ENCODE measurements at regions not wholly inside any gene's neighbourhood (a gene's known extent, or its start where the extent isn't known, plus 50 kb on each side); places are given as distances from the start of the nearest gene placed in this dataset.

GRCh38 chr2:238576674-238577073, 149.9 kb downstream of the ASB1 start:
- no peak for ATAC-seq
- no peak for TF ChIP-seq PPARA (CRISPR knock-in tag; IDR thresholded peaks at IDR 0.05; ENCODE audit: borderline replicate concordance)
- no peak for TF ChIP-seq CSRNP3 (CRISPR knock-in tag; IDR thresholded peaks at IDR 0.05)
- no peak for TF ChIP-seq RARB (CRISPR knock-in tag; IDR thresholded peaks at IDR 0.05)
- no peak for TF ChIP-seq GLIS3 (CRISPR knock-in tag; IDR thresholded peaks at IDR 0.05)
- TF ChIP-seq ZNF8 (CRISPR knock-in tag; IDR thresholded peaks at IDR 0.05), result no peak
- TF ChIP-seq ZNF70 (CRISPR knock-in tag; IDR thresholded peaks at IDR 0.05), result no peak
- no peak for TF ChIP-seq ZNF565 (CRISPR knock-in tag; conservative IDR thresholded peaks at IDR 0.05; ENCODE audit: low read depth)
- TF ChIP-seq ZFP3 (CRISPR knock-in tag; IDR thresholded peaks at IDR 0.05), result no peak
- no peak for TF ChIP-seq ZFP30 (CRISPR knock-in tag; IDR thresholded peaks at IDR 0.05)
- no peak for TF ChIP-seq ARNTL (CRISPR knock-in tag; IDR thresholded peaks at IDR 0.05; ENCODE audit: borderline replicate concordance, low read depth)
- TF ChIP-seq ZC3H10 (CRISPR knock-in tag; IDR thresholded peaks at IDR 0.05), result no peak
- no peak for TF ChIP-seq PATZ1 (CRISPR knock-in tag; IDR thresholded peaks at IDR 0.05; ENCODE audit: borderline replicate concordance)
- no peak for TF ChIP-seq OSR1 (CRISPR knock-in tag; IDR thresholded peaks at IDR 0.05)
- no peak for TF ChIP-seq TSHZ2 (CRISPR knock-in tag; IDR thresholded peaks at IDR 0.05)
- TF ChIP-seq BACH2 (CRISPR knock-in tag; IDR thresholded peaks at IDR 0.05; ENCODE audit: borderline replicate concordance), result no peak
- TF ChIP-seq TOX (CRISPR knock-in tag; IDR thresholded peaks at IDR 0.05; ENCODE audit: borderline replicate concordance), result no peak
- TF ChIP-seq ESRRG (CRISPR knock-in tag; IDR thresholded peaks at IDR 0.05), result no peak

- TF ChIP-seq ZFP30 (CRISPR knock-in tag; IDR thresholded peaks at IDR 0.05) (no peak), ZNF565 (CRISPR knock-in tag; conservative IDR thresholded peaks at IDR 0.05; ENCODE audit: low read depth) (no peak), ZFP3 (CRISPR knock-in tag; IDR thresholded peaks at IDR 0.05) (no peak), OSR1 (CRISPR knock-in tag; IDR thresholded peaks at IDR 0.05) (no peak), TSHZ2 (CRISPR knock-in tag; IDR thresholded peaks at IDR 0.05) (no peak), PPARA (CRISPR knock-in tag; IDR thresholded peaks at IDR 0.05; ENCODE audit: borderline replicate concordance) (no peak), BACH2 (CRISPR knock-in tag; IDR thresholded peaks at IDR 0.05; ENCODE audit: borderline replicate concordance) (no peak), RARB (CRISPR knock-in tag; IDR thresholded peaks at IDR 0.05) (no peak), TOX (CRISPR knock-in tag; IDR thresholded peaks at IDR 0.05; ENCODE audit: borderline replicate concordance) (no peak), ARNTL (CRISPR knock-in tag; IDR thresholded peaks at IDR 0.05; ENCODE audit: borderline replicate concordance, low read depth) (no peak)
- no peak for ATAC-seq
These were observed 151.5 kb downstream of the ASB1 start for GRCh38 chr2:238578256-238578655.

GRCh38 chr2:238580486-238580885, 153.8 kb downstream of the ASB1 start:
- ATAC-seq, result no peak
- TF ChIP-seq ZNF70 (CRISPR knock-in tag; IDR thresholded peaks at IDR 0.05) (no peak), ZFP3 (CRISPR knock-in tag; IDR thresholded peaks at IDR 0.05) (no peak), ESRRG (CRISPR knock-in tag; IDR thresholded peaks at IDR 0.05) (no peak), TCF4 (CRISPR knock-in tag; IDR thresholded peaks at IDR 0.05; ENCODE audit: borderline replicate concordance) (no peak), GLIS3 (CRISPR knock-in tag; IDR thresholded peaks at IDR 0.05) (no peak), CREB5 (CRISPR knock-in tag; IDR thresholded peaks at IDR 0.05; ENCODE audit: low read depth) (no peak), ISL1 (CRISPR knock-in tag; IDR thresholded peaks at IDR 0.05) (no peak), RARB (CRISPR knock-in tag; IDR thresholded peaks at IDR 0.05) (no peak), PPARA (CRISPR knock-in tag; IDR thresholded peaks at IDR 0.05; ENCODE audit: borderline replicate concordance) (no peak), BACH2 (CRISPR knock-in tag; IDR thresholded peaks at IDR 0.05; ENCODE audit: borderline replicate concordance) (no peak), SNAI2 (CRISPR knock-in tag; IDR thresholded peaks at IDR 0.05) (no peak), OSR1 (CRISPR knock-in tag; IDR thresholded peaks at IDR 0.05) (no peak), CSRNP3 (CRISPR knock-in tag; IDR thresholded peaks at IDR 0.05) (no peak), ZC3H10 (CRISPR knock-in tag; IDR thresholded peaks at IDR 0.05) (no peak), POU6F1 (CRISPR knock-in tag; IDR thresholded peaks at IDR 0.05; ENCODE audit: borderline replicate concordance, low read depth) (no peak), CSDC2 (CRISPR knock-in tag; IDR thresholded peaks at IDR 0.05) (no peak), ZFP30 (CRISPR knock-in tag; IDR thresholded peaks at IDR 0.05) (no peak)
